HFFc6 (cell line): ENCODE measurements at regions not wholly inside any gene's neighbourhood (a gene's known extent, or its start where the extent isn't known, plus 50 kb on each side); places are given as distances from the start of the nearest gene placed in this dataset.

Source experiments
- DNase-seq: peaks from one replicate; pipeline ENCODE4 v3.0.0-alpha.2; 2018
- H3K27ac Mint-ChIP-seq: 2 replicates; pipeline ENCODE4 v1.8.0; 2020; ENCODE audit warnings: mild to moderate bottlenecking, mixed read lengths
- H3K27me3 Mint-ChIP-seq: 2 replicates; pipeline ENCODE4 v1.8.0; 2021; ENCODE audit warnings: mild to moderate bottlenecking, moderate library complexity, mixed read lengths; ENCODE audit not compliant: insufficient read depth
- H3K36me3 Mint-ChIP-seq: 2 replicates; pipeline ENCODE4 v1.8.0; 2021; ENCODE audit warnings: low read depth, mixed read lengths
- H3K4me1 Mint-ChIP-seq: 2 replicates; pipeline ENCODE4 v1.8.0; 2020; ENCODE audit warnings: low read depth, mixed read lengths
- H3K4me3 Mint-ChIP-seq: 2 replicates; pipeline ENCODE4 v1.8.0; 2020; ENCODE audit warnings: mild to moderate bottlenecking, moderate library complexity, mixed read lengths
- H3K9me3 Mint-ChIP-seq: 2 replicates; pipeline ENCODE4 v1.8.0; 2020; ENCODE audit warnings: mild to moderate bottlenecking, mixed read lengths
- CTCF ChIP-seq: fragments of 200-600 bp; sonication (generic); IDR thresholded peaks from 2 replicates; pipeline ENCODE4 v1.5.0; 2021; ENCODE audit warnings: antibody characterized with exemption, mild to moderate bottlenecking

GRCh38 chr13:80408270-80408669, 67.3 kb upstream of the SPRY2 start:
- TF ChIP-seq CTCF, result peak; percentile 44
- H3K9me3 Mint-ChIP-seq, result peaks cover 12% of the 10 kb centered on the region
- no peaks in the 10 kb centered on the region for H3K36me3 Mint-ChIP-seq
- no peaks in the 10 kb centered on the region; the same call in 1 of the 2 replicates for H3K27me3 Mint-ChIP-seq
- no peak overlapping the region for H3K27ac Mint-ChIP-seq
- H3K4me3 Mint-ChIP-seq, result no peak overlapping the region
- DNase-seq, result no peak
- H3K4me1 Mint-ChIP-seq, result no peaks in the 10 kb centered on the region

- Mint-ChIP-seq H3K36me3 (no peaks in the 10 kb centered on the region), H3K27me3 (peaks cover 9% of the 10 kb centered on the region; the same call in 1 of the 2 replicates), H3K27ac (no peak overlapping the region), H3K4me1 (no peaks in the 10 kb centered on the region), H3K9me3 (peaks cover 12% of the 10 kb centered on the region), H3K4me3 (no peak overlapping the region)
- no peak for DNase-seq
- no peak for TF ChIP-seq CTCF
These were observed 60.0 kb upstream of the SPRY2 start for GRCh38 chr13:80400865-80401426.

- H3K36me3 Mint-ChIP-seq, result no peaks in the 10 kb centered on the region
- no peak for DNase-seq
- H3K27ac Mint-ChIP-seq, result no peak overlapping the region
- no peak overlapping the region for H3K4me3 Mint-ChIP-seq
- peaks cover 12% of the 10 kb centered on the region for H3K9me3 Mint-ChIP-seq
- no peak for TF ChIP-seq CTCF
- no peaks in the 10 kb centered on the region for H3K4me1 Mint-ChIP-seq
- peaks cover 9% of the 10 kb centered on the region; the same call in 1 of the 2 replicates for H3K27me3 Mint-ChIP-seq
These were observed 59.4 kb upstream of the SPRY2 start for GRCh38 chr13:80400164-80400864.

GRCh38 chr13:80399340-80400163, 58.6 kb upstream of the SPRY2 start:
- peaks cover 9% of the 10 kb centered on the region; the same call in 1 of the 2 replicates for H3K27me3 Mint-ChIP-seq
- no peak for TF ChIP-seq CTCF
- peaks cover 7% of the 10 kb centered on the region for H3K9me3 Mint-ChIP-seq
- DNase-seq, result no peak
- H3K4me3 Mint-ChIP-seq, result no peak overlapping the region
- no peaks in the 10 kb centered on the region for H3K36me3 Mint-ChIP-seq
- no peaks in the 10 kb centered on the region for H3K4me1 Mint-ChIP-seq
- no peak overlapping the region for H3K27ac Mint-ChIP-seq
